Activated CD8-positive, alpha-beta T cell treated with anti-CD3 and anti-CD28 coated beads for 36 hours (primary cell): ENCODE measurements at regions not wholly inside any gene's neighbourhood (a gene's known extent, or its start where the extent isn't known, plus 50 kb on each side); places are given as distances from the start of the nearest gene placed in this dataset.

ENCODE experiments used
- ATAC-seq: fragments of 200-7000 bp; cut with Tn5 transposase; one replicate; pipeline ENCODE4 v1.10.0; 2021; ENCODE audit warnings: mild to moderate bottlenecking, moderate library complexity
- CTCF ChIA-PET: fragments of 350-600 bp; sonication (Branson Sonifier 250); formaldehyde crosslinking; loops from one replicate; lab custom pipeline; 2021; ENCODE audit warnings: antibody characterized with exemption; lab: Charles Lee
- POLR2A ChIA-PET: fragments of 350-600 bp; sonication (Branson Sonifier 250); formaldehyde crosslinking; loops from one replicate; lab custom pipeline; 2021; ENCODE audit warnings: antibody characterized with exemption; lab: Charles Lee
- DNase-seq: peaks from one replicate; pipeline ENCODE4 v3.0.0-alpha.2; 2020
- H3K27ac Mint-ChIP-seq: one replicate; pipeline ENCODE4 v1.8.0; 2021; ENCODE audit warnings: mild to moderate bottlenecking, mixed read lengths
- H3K27me3 Mint-ChIP-seq: one replicate; pipeline ENCODE4 v1.8.0; 2021; ENCODE audit warnings: mixed read lengths
- H3K36me3 Mint-ChIP-seq: one replicate; pipeline ENCODE4 v1.8.0; 2021; ENCODE audit warnings: low read depth, mixed read lengths
- H3K4me1 Mint-ChIP-seq: one replicate; pipeline ENCODE4 v1.8.0; 2021; ENCODE audit warnings: low read depth, mixed read lengths
- H3K4me3 Mint-ChIP-seq: one replicate; pipeline ENCODE4 v1.8.0; 2021; ENCODE audit warnings: mild to moderate bottlenecking, moderate library complexity, mixed read lengths
- H3K9me3 Mint-ChIP-seq: one replicate; pipeline ENCODE4 v1.8.0; 2021; ENCODE audit warnings: mixed read lengths
- intact Hi-C: fragments of 100-400 bp; cut with micrococcal nuclease; formaldehyde crosslinking; loops from one replicate; pipeline ENCODE4 v1.10.0; 2022
- TF ChIP-seq, protein P1 (sequence below): fragments of 200-600 bp; IDR thresholded peaks from one replicate; pipeline ENCODE4 v1.8.0; 2022; ENCODE audit warnings: antibody characterized with exemption, mild to moderate bottlenecking

DNA sequence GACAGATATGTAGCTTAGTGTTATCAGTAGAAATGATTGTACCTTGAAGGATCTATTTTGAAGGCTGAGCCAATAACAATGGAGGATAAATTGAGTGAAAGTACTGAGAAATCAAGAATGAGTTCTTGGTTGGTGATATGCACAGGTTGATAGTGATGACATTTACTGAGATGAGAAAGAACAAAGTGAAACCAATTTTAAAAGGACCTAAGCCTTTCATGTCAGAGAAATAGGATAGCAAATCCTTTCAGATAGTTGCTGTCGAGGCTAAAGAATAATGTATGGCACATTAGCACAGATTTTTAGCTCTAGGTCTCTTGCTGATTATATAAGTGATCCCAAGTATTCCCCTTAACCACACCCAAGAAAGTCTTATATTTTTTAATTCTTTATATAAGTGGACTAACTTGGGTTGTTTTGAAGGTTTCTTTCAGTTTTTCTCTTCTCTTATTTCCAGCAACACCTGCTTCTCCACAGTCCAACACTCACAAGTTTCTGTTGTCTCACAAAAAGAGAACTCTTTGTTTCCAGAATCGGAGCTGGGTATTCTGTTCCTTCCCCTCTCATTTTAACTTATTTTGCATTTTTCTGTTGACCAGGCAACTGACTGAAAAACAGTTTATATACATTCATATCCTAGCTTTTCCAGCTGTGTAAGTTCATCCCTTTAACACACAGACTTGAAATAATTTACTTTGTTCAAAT lies 286.9 kb upstream of the ATP10B start:
- intact Hi-C loops, result no loop called here
- H3K27ac Mint-ChIP-seq, result no peak overlapping the region
- TF ChIP-seq, protein P1, sequence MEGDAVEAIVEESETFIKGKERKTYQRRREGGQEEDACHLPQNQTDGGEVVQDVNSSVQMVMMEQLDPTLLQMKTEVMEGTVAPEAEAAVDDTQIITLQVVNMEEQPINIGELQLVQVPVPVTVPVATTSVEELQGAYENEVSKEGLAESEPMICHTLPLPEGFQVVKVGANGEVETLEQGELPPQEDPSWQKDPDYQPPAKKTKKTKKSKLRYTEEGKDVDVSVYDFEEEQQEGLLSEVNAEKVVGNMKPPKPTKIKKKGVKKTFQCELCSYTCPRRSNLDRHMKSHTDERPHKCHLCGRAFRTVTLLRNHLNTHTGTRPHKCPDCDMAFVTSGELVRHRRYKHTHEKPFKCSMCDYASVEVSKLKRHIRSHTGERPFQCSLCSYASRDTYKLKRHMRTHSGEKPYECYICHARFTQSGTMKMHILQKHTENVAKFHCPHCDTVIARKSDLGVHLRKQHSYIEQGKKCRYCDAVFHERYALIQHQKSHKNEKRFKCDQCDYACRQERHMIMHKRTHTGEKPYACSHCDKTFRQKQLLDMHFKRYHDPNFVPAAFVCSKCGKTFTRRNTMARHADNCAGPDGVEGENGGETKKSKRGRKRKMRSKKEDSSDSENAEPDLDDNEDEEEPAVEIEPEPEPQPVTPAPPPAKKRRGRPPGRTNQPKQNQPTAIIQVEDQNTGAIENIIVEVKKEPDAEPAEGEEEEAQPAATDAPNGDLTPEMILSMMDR, result no peak

DNA sequence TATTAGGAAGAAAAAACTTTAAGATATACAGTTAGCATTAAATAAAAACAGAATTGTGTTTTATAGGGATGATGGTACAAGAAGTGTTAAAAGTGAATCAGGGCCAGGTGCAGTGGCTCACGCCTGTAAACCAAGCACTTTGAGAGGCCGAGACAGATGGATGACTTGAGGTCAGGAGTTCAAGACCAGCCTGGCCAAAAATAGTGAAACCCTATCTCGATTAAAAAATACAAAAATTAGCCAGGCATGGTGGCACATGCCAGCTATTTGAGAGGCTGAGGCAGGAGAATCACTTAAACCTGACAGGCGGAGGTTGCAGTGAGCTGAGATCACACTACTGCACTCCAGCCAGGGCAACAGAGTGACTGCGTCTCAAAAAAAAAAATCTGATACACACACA lies 282.9 kb upstream of the ATP10B start:
- Mint-ChIP-seq H3K27me3 (no peaks in the 10 kb centered on the region), H3K36me3 (no peaks in the 10 kb centered on the region), H3K27ac (no peak overlapping the region), H3K4me1 (no peaks in the 10 kb centered on the region), H3K9me3 (no peaks in the 10 kb centered on the region), H3K4me3 (no peak overlapping the region)
- DNase-seq (no peak), ATAC-seq (no peak)
- CTCF ChIA-PET, result no interaction called here
- intact Hi-C loops, result no loop called here
- TF ChIP-seq, protein P1, result no peak
- POLR2A ChIA-PET, result no interaction called here

More for the DNA sequence above, 286.9 kb upstream of the ATP10B start:
- Mint-ChIP-seq H3K9me3 (peaks cover 5% of the 10 kb centered on the region), H3K27me3 (no peaks in the 10 kb centered on the region), H3K4me3 (no peak overlapping the region), H3K4me1 (no peaks in the 10 kb centered on the region), H3K36me3 (no peaks in the 10 kb centered on the region)
- DNase-seq, result no peak
- no peak for ATAC-seq
- POLR2A ChIA-PET, result no interaction called here
- CTCF ChIA-PET, result no interaction called here

DNA sequence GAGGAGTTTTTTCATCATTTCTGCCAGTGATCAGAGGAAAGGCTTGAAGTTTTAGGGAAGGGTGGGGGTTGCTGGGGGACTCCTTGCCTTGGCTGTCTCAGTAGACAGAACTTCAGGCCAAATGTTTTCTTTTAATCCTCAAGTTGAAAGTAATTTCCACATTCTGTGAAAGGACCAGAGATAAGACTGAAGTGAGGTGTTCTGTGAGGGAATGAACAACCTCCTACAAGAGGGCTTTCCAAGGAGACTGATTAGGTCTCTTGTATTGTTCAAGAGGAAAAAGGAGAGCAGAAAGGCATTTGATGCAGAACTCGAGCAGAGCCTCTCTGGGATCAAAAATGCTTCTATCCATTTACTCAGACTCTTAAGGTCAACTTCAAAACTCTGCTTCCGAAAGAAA lies 282.1 kb upstream of the ATP10B start:
- H3K27ac Mint-ChIP-seq, result no peak overlapping the region
- H3K4me1 Mint-ChIP-seq, result no peaks in the 10 kb centered on the region
- TF ChIP-seq, protein P1, result no peak
- intact Hi-C loops, result no loop called here
- POLR2A ChIA-PET, result no interaction called here
- DNase-seq (no peak), ATAC-seq (no peak)
- H3K4me3 Mint-ChIP-seq, result no peak overlapping the region
- H3K9me3 Mint-ChIP-seq, result no peaks in the 10 kb centered on the region
- H3K36me3 Mint-ChIP-seq, result no peaks in the 10 kb centered on the region
- H3K27me3 Mint-ChIP-seq, result no peaks in the 10 kb centered on the region
- CTCF ChIA-PET, result no interaction called here

DNA sequence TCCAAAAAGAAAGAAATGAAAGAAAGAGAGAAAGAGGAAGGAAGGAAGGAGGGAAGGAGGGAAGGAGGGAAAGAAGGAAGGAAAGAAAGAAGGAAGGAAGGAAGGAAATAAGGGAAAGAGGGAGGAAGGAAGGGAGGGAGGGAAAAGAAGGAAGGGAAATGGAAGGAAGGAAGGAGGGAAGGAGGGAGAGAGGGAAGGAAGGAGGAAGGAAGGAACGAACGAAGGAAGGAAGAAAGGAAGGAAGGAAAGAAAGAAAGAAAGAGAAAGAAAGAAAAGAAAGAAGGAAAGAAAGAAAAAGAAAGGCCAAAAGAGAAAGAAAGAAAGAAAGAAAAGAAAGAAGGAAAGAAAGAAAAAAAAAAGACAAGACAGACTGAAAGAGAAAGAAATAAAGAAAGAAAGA lies 263.9 kb upstream of the ATP10B start:
- TF ChIP-seq, protein P1, result no peak
- ChIA-PET CTCF (no interaction called here), POLR2A (no interaction called here)
- intact Hi-C loops, result no loop called here
- H3K4me1 Mint-ChIP-seq, result no peaks in the 10 kb centered on the region
- ATAC-seq (no peak), DNase-seq (no peak)
- H3K36me3 Mint-ChIP-seq, result no peaks in the 10 kb centered on the region
- no peaks in the 10 kb centered on the region for H3K27me3 Mint-ChIP-seq
- H3K9me3 Mint-ChIP-seq, result no peaks in the 10 kb centered on the region
- no peak overlapping the region for H3K27ac Mint-ChIP-seq
- H3K4me3 Mint-ChIP-seq, result no peak overlapping the region

DNA sequence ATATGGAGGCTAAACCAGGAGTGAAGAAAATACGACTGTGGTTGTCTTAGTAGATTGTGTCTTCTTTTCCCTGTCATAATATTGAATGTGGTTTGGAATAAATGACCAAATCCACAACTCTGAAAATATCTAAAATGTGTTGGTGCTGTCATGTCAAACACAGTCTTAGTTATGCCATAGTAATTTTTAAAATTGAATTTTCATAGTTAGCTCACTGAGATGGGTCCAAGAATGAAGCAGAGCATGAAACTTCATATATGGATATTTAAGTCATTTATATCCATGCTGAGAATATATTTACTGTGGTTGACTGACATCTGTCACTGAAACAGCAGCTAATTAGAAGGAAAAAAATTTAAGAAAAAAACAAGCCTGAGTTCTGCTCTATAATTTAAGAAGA lies 260.4 kb upstream of the ATP10B start:
- H3K27ac Mint-ChIP-seq, result no peak overlapping the region
- H3K9me3 Mint-ChIP-seq, result no peaks in the 10 kb centered on the region
- ChIA-PET CTCF (no interaction called here), POLR2A (no interaction called here)
- H3K36me3 Mint-ChIP-seq, result no peaks in the 10 kb centered on the region
- TF ChIP-seq, protein P1, result no peak
- intact Hi-C loops, result no loop called here
- no peaks in the 10 kb centered on the region for H3K27me3 Mint-ChIP-seq
- H3K4me3 Mint-ChIP-seq, result no peak overlapping the region
- ATAC-seq, result no peak
- no peaks in the 10 kb centered on the region for H3K4me1 Mint-ChIP-seq
- no peak for DNase-seq
